ENCODE measurements at regions not wholly inside any gene's neighbourhood (a gene's known extent, or its start where the extent isn't known, plus 50 kb on each side); places are given as distances from the start of the nearest gene placed in this dataset.
"Not testable (repeated sequence)": the region's sequence is repeated elsewhere in the genome, so short reads cannot be mapped to it uniquely, and the experiment has no call there.

GRCh38 chr6:14382678-14383236 is 265.2 kb downstream of the CD83 start:
- H3K27me3 Mint-ChIP-seq (ENCODE audit: low read depth): no peaks in the 10 kb centered on the region
- peaks cover 4% of the 10 kb centered on the region for H3K9me3 Mint-ChIP-seq
- H3K4me1 Mint-ChIP-seq (ENCODE audit: low read depth): peaks cover 49% of the 10 kb centered on the region
- H3K27ac Mint-ChIP-seq: peak overlapping the region; percentile 9
- no peak for DNase-seq (ENCODE audit: low spot score)
- H3K4me3 Mint-ChIP-seq: peak overlapping the region; percentile 3
- H3K36me3 Mint-ChIP-seq (ENCODE audit: low read depth): peaks cover 3% of the 10 kb centered on the region

GRCh38 chr6:14383393-14384174 is 266.0 kb downstream of the CD83 start:
- no peak overlapping the region for H3K27ac Mint-ChIP-seq
- H3K27me3 Mint-ChIP-seq (ENCODE audit: low read depth): no peaks in the 10 kb centered on the region
- no peaks in the 10 kb centered on the region for H3K36me3 Mint-ChIP-seq (ENCODE audit: low read depth)
- H3K9me3 Mint-ChIP-seq: no peaks in the 10 kb centered on the region
- no peak overlapping the region for H3K4me3 Mint-ChIP-seq
- peaks cover 49% of the 10 kb centered on the region for H3K4me1 Mint-ChIP-seq (ENCODE audit: low read depth)
- DNase-seq (ENCODE audit: low spot score): no peak

- Mint-ChIP-seq H3K4me1 (ENCODE audit: low read depth) (peaks cover 49% of the 10 kb centered on the region), H3K4me3 (no peak overlapping the region), H3K9me3 (no peaks in the 10 kb centered on the region), H3K27me3 (ENCODE audit: low read depth) (no peaks in the 10 kb centered on the region), H3K27ac (no peak overlapping the region), H3K36me3 (ENCODE audit: low read depth) (no peaks in the 10 kb centered on the region)
- DNase-seq (ENCODE audit: low spot score): no peak
These were observed 266.8 kb downstream of the CD83 start for GRCh38 chr6:14384175-14384949.

- Mint-ChIP-seq H3K36me3 (ENCODE audit: low read depth) (no peaks in the 10 kb centered on the region), H3K4me3 (no peak overlapping the region), H3K9me3 (no peaks in the 10 kb centered on the region), H3K4me1 (ENCODE audit: low read depth) (peaks cover 36% of the 10 kb centered on the region), H3K27ac (no peak overlapping the region), H3K27me3 (ENCODE audit: low read depth) (no peaks in the 10 kb centered on the region)
- no peak for DNase-seq (ENCODE audit: low spot score)
These were observed 268.7 kb downstream of the CD83 start for GRCh38 chr6:14386263-14386662.

- no peak for DNase-seq (ENCODE audit: low spot score)
- Mint-ChIP-seq H3K36me3 (ENCODE audit: low read depth) (no peaks in the 10 kb centered on the region), H3K27ac (no peak overlapping the region), H3K9me3 (no peaks in the 10 kb centered on the region), H3K4me1 (ENCODE audit: low read depth) (peaks cover 36% of the 10 kb centered on the region), H3K4me3 (no peak overlapping the region), H3K27me3 (ENCODE audit: low read depth) (no peaks in the 10 kb centered on the region)
These were observed 269.1 kb downstream of the CD83 start for GRCh38 chr6:14386668-14387067.

- Mint-ChIP-seq H3K27me3 (ENCODE audit: low read depth) (no peaks in the 10 kb centered on the region), H3K4me1 (ENCODE audit: low read depth) (peaks cover 19% of the 10 kb centered on the region), H3K4me3 (no peak overlapping the region)
These were observed 270.8 kb downstream of the CD83 start for GRCh38 chr6:14388371-14388770.

GRCh38 chr6:14389776-14390175 is 272.2 kb downstream of the CD83 start:
- not testable (repeated sequence) for DNase-seq (ENCODE audit: low spot score); H3K27ac Mint-ChIP-seq; H3K27me3 Mint-ChIP-seq (ENCODE audit: low read depth); H3K4me3 Mint-ChIP-seq; H3K36me3 Mint-ChIP-seq (ENCODE audit: low read depth); H3K9me3 Mint-ChIP-seq
- peaks cover 16% of the 10 kb centered on the region for H3K4me1 Mint-ChIP-seq (ENCODE audit: low read depth)

More at GRCh38 chr6:14388371-14388770, 270.8 kb downstream of the CD83 start:
- Mint-ChIP-seq H3K9me3 (no peaks in the 10 kb centered on the region), H3K36me3 (ENCODE audit: low read depth) (no peaks in the 10 kb centered on the region), H3K27ac (no peak overlapping the region)
- DNase-seq (ENCODE audit: low spot score): no peak

GRCh38 chr6:14390805-14391204 is 273.2 kb downstream of the CD83 start:
- Mint-ChIP-seq H3K4me1 (ENCODE audit: low read depth) (peaks cover 13% of the 10 kb centered on the region), H3K9me3 (no peaks in the 10 kb centered on the region), H3K36me3 (ENCODE audit: low read depth) (no peaks in the 10 kb centered on the region), H3K27ac (no peak overlapping the region), H3K4me3 (no peak overlapping the region), H3K27me3 (ENCODE audit: low read depth) (no peaks in the 10 kb centered on the region)
- no peak for DNase-seq (ENCODE audit: low spot score)

- Mint-ChIP-seq H3K9me3 (no peaks in the 10 kb centered on the region), H3K27me3 (ENCODE audit: low read depth) (no peaks in the 10 kb centered on the region)
- DNase-seq (ENCODE audit: low spot score): no peak
These were observed 276.3 kb downstream of the CD83 start for GRCh38 chr6:14393910-14394309.

GRCh38 chr6:14396392-14396791 is 278.8 kb downstream of the CD83 start:
- no peak for DNase-seq (ENCODE audit: low spot score)
- peaks cover 7% of the 10 kb centered on the region for H3K9me3 Mint-ChIP-seq
- peaks cover 7% of the 10 kb centered on the region for H3K4me1 Mint-ChIP-seq (ENCODE audit: low read depth)
- no peak overlapping the region for H3K27ac Mint-ChIP-seq
- H3K27me3 Mint-ChIP-seq (ENCODE audit: low read depth): no peaks in the 10 kb centered on the region
- no peak overlapping the region for H3K4me3 Mint-ChIP-seq
- H3K36me3 Mint-ChIP-seq (ENCODE audit: low read depth): no peaks in the 10 kb centered on the region

More at GRCh38 chr6:14393910-14394309, 276.3 kb downstream of the CD83 start:
- H3K4me1 Mint-ChIP-seq (ENCODE audit: low read depth): peaks cover 7% of the 10 kb centered on the region
- no peak overlapping the region for H3K4me3 Mint-ChIP-seq
- H3K27ac Mint-ChIP-seq: no peak overlapping the region
- H3K36me3 Mint-ChIP-seq (ENCODE audit: low read depth): no peaks in the 10 kb centered on the region

GRCh38 chr6:14396826-14397517 is 279.4 kb downstream of the CD83 start:
- Mint-ChIP-seq H3K4me3 (no peak overlapping the region), H3K27me3 (ENCODE audit: low read depth) (no peaks in the 10 kb centered on the region), H3K9me3 (peaks cover 10% of the 10 kb centered on the region), H3K4me1 (ENCODE audit: low read depth) (peaks cover 7% of the 10 kb centered on the region), H3K27ac (no peak overlapping the region), H3K36me3 (ENCODE audit: low read depth) (no peaks in the 10 kb centered on the region)
- DNase-seq (ENCODE audit: low spot score): no peak

GRCh38 chr6:14397518-14397901 is 279.9 kb downstream of the CD83 start:
- Mint-ChIP-seq H3K4me3 (no peak overlapping the region), H3K36me3 (ENCODE audit: low read depth) (no peaks in the 10 kb centered on the region), H3K9me3 (peaks cover 14% of the 10 kb centered on the region), H3K27ac (no peak overlapping the region), H3K27me3 (ENCODE audit: low read depth) (no peaks in the 10 kb centered on the region), H3K4me1 (ENCODE audit: low read depth) (peaks cover 7% of the 10 kb centered on the region)
- no peak for DNase-seq (ENCODE audit: low spot score)

GRCh38 chr6:14398953-14399352 is 281.4 kb downstream of the CD83 start:
- Mint-ChIP-seq H3K4me3 (no peak overlapping the region), H3K36me3 (ENCODE audit: low read depth) (no peaks in the 10 kb centered on the region), H3K9me3 (peaks cover 14% of the 10 kb centered on the region), H3K27ac (no peak overlapping the region), H3K27me3 (ENCODE audit: low read depth) (no peaks in the 10 kb centered on the region), H3K4me1 (ENCODE audit: low read depth) (peaks cover 12% of the 10 kb centered on the region)
- no peak for DNase-seq (ENCODE audit: low spot score)

GRCh38 chr6:14399635-14400034 is 282.1 kb downstream of the CD83 start:
- Mint-ChIP-seq H3K27ac (no peak overlapping the region), H3K4me1 (ENCODE audit: low read depth) (peaks cover 12% of the 10 kb centered on the region), H3K4me3 (no peak overlapping the region), H3K9me3 (peaks cover 14% of the 10 kb centered on the region), H3K36me3 (ENCODE audit: low read depth) (no peaks in the 10 kb centered on the region), H3K27me3 (ENCODE audit: low read depth) (no peaks in the 10 kb centered on the region)
- no peak for DNase-seq (ENCODE audit: low spot score)

Data from T-helper 2 cell treated with Interferon-gamma antibody and Interleukin-4, amounts not matched to agents 5 μg/mL and 100 μg/mL, for 36 hours (primary cell).